WTC11 (cell line): ENCODE measurements at regions not wholly inside any gene's neighbourhood (a gene's known extent, or its start where the extent isn't known, plus 50 kb on each side); places are given as distances from the start of the nearest gene placed in this dataset.

Source experiments
- ATAC-seq: fragments of 200-7000 bp; cut with Tn5 transposase; 2 replicates; pipeline ENCODE4 v1.10.0; 2021; ENCODE audit warnings: mild to moderate bottlenecking, moderate library complexity
- CTCF ChIA-PET: fragments of 300-600 bp; sonication (Branson Sonifier 250); formaldehyde crosslinking; loops from one replicate; lab custom pipeline; 2021; ENCODE audit warnings: antibody characterized with exemption; lab: Charles Lee
- POLR2A ChIA-PET: fragments of 350-600 bp; sonication (Branson Sonifier 250); formaldehyde crosslinking; loops from one replicate; lab custom pipeline; 2021; ENCODE audit warnings: antibody characterized with exemption; lab: Charles Lee
- DNase-seq: peaks from one replicate; pipeline ENCODE4 v3.0.0; 2021; ENCODE audit warnings: low spot score
- H3K27ac Mint-ChIP-seq: 2 replicates; pipeline ENCODE4 v1.8.0; 2021; ENCODE audit warnings: mixed read lengths
- H3K27me3 Mint-ChIP-seq: 2 replicates; pipeline ENCODE4 v1.8.0; 2021; ENCODE audit warnings: low read depth, mild to moderate bottlenecking, moderate library complexity, mixed read lengths
- H3K36me3 Mint-ChIP-seq: 2 replicates; pipeline ENCODE4 v1.8.0; 2021; ENCODE audit warnings: mixed read lengths
- H3K4me1 Mint-ChIP-seq: 2 replicates; pipeline ENCODE4 v1.8.0; 2022; ENCODE audit warnings: mixed read lengths
- H3K4me3 Mint-ChIP-seq: 2 replicates; pipeline ENCODE4 v1.8.0; 2021; ENCODE audit warnings: mild to moderate bottlenecking, moderate library complexity, mixed read lengths
- H3K9me3 Mint-ChIP-seq: 2 replicates; pipeline ENCODE4 v1.8.0; 2021; ENCODE audit warnings: mixed read lengths
- AFF4 ChIP-seq: sonication (generic); formaldehyde crosslinking; IDR thresholded peaks from 2 replicates; pipeline ENCODE4 v1.8.1; 2023; ENCODE audit warnings: mild to moderate bottlenecking, missing genetic modification reagents, borderline replicate concordance
- ATF1 ChIP-seq: sonication (generic); formaldehyde crosslinking; IDR thresholded peaks from 2 replicates; pipeline ENCODE4 v1.8.1; 2023; ENCODE audit warnings: mild to moderate bottlenecking, moderate library complexity, missing genetic modification reagents
- E2F1 ChIP-seq: sonication (generic); formaldehyde crosslinking; IDR thresholded peaks from 2 replicates; pipeline ENCODE4 v1.8.0; 2022; ENCODE audit warnings: mild to moderate bottlenecking, missing genetic modification reagents
- FOXJ3 ChIP-seq: sonication (generic); formaldehyde crosslinking; IDR thresholded peaks from 2 replicates; pipeline ENCODE4 v1.9.0; 2021; ENCODE audit warnings: missing genetic modification reagents, mild to moderate bottlenecking, borderline replicate concordance
- FOXP1 ChIP-seq: sonication (generic); formaldehyde crosslinking; IDR thresholded peaks from 2 replicates; pipeline ENCODE4 v1.8.0; 2022; ENCODE audit warnings: missing genetic modification reagents, mild to moderate bottlenecking, moderate library complexity, borderline replicate concordance
- GABPB1 ChIP-seq: sonication (generic); formaldehyde crosslinking; IDR thresholded peaks from 2 replicates; pipeline ENCODE4 v1.8.1; 2023; ENCODE audit warnings: mild to moderate bottlenecking, missing genetic modification reagents
- MLX ChIP-seq: sonication (generic); formaldehyde crosslinking; IDR thresholded peaks from 2 replicates; pipeline ENCODE4 v1.8.1; 2023; ENCODE audit warnings: mild to moderate bottlenecking, missing genetic modification reagents, moderate library complexity
- NR3C1 ChIP-seq: sonication (generic); formaldehyde crosslinking; conservative IDR thresholded peaks from 2 replicates; pipeline ENCODE4 v1.8.1; 2023; ENCODE audit warnings: low read depth, mild to moderate bottlenecking, missing genetic modification reagents
- PRRX2 ChIP-seq: fragments of 250-450 bp; sonication (Bioruptor Pico); IDR thresholded peaks from 2 replicates; pipeline ENCODE4 v1.8.0; 2021; ENCODE audit warnings: mild to moderate bottlenecking
- SMAD3 ChIP-seq: sonication (generic); formaldehyde crosslinking; IDR thresholded peaks from 2 replicates; pipeline ENCODE4 v1.8.0; 2022; ENCODE audit warnings: missing genetic modification reagents, mild to moderate bottlenecking, borderline replicate concordance
- SP1 ChIP-seq: sonication (generic); formaldehyde crosslinking; conservative IDR thresholded peaks from 2 replicates; pipeline ENCODE4 v1.8.1; 2022; ENCODE audit warnings: missing genetic modification reagents
- STAT6 ChIP-seq: sonication (generic); formaldehyde crosslinking; conservative IDR thresholded peaks from 2 replicates; pipeline ENCODE4 v1.8.1; 2023; ENCODE audit warnings: mild to moderate bottlenecking, low read depth, missing genetic modification reagents, moderate library complexity
- TCF7 ChIP-seq: sonication (generic); formaldehyde crosslinking; IDR thresholded peaks from 2 replicates; pipeline ENCODE4 v1.8.0; 2022; ENCODE audit warnings: mild to moderate bottlenecking, low read depth, missing genetic modification reagents, moderate library complexity
- TEAD4 ChIP-seq: sonication (generic); formaldehyde crosslinking; IDR thresholded peaks from 2 replicates; pipeline ENCODE4 v1.8.0; 2022; ENCODE audit warnings: mild to moderate bottlenecking, missing genetic modification reagents
- ZNF317 ChIP-seq: sonication (generic); formaldehyde crosslinking; IDR thresholded peaks from 2 replicates; pipeline ENCODE4 v1.8.1; 2023; ENCODE audit warnings: low read depth, mild to moderate bottlenecking, moderate library complexity, missing genetic modification reagents, borderline replicate concordance
- ZNF416 ChIP-seq: fragments of 250-450 bp; sonication (Bioruptor Pico); IDR thresholded peaks from 2 replicates; pipeline ENCODE4 v1.9.0; 2021; ENCODE audit warnings: mild to moderate bottlenecking, inconsistent platforms
- TF ChIP-seq, protein P1 (sequence below): sonication (generic); formaldehyde crosslinking; IDR thresholded peaks from 2 replicates; pipeline ENCODE4 v1.8.1; 2023; ENCODE audit warnings: mild to moderate bottlenecking, missing genetic modification reagents, moderate library complexity
- TF ChIP-seq, protein P2 (sequence below): sonication (generic); formaldehyde crosslinking; IDR thresholded peaks from 2 replicates; pipeline ENCODE4 v1.8.0; 2023; ENCODE audit warnings: mild to moderate bottlenecking, missing genetic modification reagents
- TF ChIP-seq, protein P3 (sequence below): sonication (generic); formaldehyde crosslinking; IDR thresholded peaks from 2 replicates; pipeline ENCODE4 v1.8.1; 2023; ENCODE audit warnings: mild to moderate bottlenecking, missing genetic modification reagents

DNA sequence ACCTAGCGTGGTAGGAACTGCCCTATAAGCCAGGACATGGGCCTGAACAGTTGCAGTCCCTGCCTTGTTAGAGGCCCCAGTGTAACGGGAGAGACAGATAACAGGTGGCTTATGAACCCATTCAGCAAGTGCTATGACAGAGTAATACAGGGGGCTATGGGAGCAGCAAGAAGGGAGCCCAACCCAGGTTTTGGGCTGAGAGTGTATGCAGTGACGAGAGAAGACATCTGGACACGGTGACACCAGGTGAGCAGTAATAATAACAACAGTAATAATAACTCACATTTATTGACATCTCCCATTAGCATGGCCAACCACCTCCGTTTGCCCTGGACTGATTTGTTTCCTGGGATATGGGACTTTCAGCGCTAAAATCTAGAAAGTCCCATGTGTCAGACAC lies 100.8 kb downstream of the IRX5 start (continued):
- TF ChIP-seq FOXP1 (CRISPR knock-in tag) (no peak), TEAD4 (CRISPR knock-in tag) (no peak), ZNF416 (CRISPR knock-in tag) (no peak), E2F1 (no peak), MLX (no peak), GABPB1 (no peak), PRRX2 (CRISPR knock-in tag) (no peak), ATF1 (CRISPR knock-in tag) (no peak), FOXJ3 (CRISPR knock-in tag) (no peak), TCF7 (CRISPR knock-in tag) (no peak)
- TF ChIP-seq, protein P1, sequence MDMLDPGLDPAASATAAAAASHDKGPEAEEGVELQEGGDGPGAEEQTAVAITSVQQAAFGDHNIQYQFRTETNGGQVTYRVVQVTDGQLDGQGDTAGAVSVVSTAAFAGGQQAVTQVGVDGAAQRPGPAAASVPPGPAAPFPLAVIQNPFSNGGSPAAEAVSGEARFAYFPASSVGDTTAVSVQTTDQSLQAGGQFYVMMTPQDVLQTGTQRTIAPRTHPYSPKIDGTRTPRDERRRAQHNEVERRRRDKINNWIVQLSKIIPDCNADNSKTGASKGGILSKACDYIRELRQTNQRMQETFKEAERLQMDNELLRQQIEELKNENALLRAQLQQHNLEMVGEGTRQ (CRISPR knock-in tag), result no peak
- TF ChIP-seq, protein P2, sequence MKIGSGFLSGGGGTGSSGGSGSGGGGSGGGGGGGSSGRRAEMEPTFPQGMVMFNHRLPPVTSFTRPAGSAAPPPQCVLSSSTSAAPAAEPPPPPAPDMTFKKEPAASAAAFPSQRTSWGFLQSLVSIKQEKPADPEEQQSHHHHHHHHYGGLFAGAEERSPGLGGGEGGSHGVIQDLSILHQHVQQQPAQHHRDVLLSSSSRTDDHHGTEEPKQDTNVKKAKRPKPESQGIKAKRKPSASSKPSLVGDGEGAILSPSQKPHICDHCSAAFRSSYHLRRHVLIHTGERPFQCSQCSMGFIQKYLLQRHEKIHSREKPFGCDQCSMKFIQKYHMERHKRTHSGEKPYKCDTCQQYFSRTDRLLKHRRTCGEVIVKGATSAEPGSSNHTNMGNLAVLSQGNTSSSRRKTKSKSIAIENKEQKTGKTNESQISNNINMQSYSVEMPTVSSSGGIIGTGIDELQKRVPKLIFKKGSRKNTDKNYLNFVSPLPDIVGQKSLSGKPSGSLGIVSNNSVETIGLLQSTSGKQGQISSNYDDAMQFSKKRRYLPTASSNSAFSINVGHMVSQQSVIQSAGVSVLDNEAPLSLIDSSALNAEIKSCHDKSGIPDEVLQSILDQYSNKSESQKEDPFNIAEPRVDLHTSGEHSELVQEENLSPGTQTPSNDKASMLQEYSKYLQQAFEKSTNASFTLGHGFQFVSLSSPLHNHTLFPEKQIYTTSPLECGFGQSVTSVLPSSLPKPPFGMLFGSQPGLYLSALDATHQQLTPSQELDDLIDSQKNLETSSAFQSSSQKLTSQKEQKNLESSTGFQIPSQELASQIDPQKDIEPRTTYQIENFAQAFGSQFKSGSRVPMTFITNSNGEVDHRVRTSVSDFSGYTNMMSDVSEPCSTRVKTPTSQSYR (CRISPR knock-in tag), result no peak

DNA sequence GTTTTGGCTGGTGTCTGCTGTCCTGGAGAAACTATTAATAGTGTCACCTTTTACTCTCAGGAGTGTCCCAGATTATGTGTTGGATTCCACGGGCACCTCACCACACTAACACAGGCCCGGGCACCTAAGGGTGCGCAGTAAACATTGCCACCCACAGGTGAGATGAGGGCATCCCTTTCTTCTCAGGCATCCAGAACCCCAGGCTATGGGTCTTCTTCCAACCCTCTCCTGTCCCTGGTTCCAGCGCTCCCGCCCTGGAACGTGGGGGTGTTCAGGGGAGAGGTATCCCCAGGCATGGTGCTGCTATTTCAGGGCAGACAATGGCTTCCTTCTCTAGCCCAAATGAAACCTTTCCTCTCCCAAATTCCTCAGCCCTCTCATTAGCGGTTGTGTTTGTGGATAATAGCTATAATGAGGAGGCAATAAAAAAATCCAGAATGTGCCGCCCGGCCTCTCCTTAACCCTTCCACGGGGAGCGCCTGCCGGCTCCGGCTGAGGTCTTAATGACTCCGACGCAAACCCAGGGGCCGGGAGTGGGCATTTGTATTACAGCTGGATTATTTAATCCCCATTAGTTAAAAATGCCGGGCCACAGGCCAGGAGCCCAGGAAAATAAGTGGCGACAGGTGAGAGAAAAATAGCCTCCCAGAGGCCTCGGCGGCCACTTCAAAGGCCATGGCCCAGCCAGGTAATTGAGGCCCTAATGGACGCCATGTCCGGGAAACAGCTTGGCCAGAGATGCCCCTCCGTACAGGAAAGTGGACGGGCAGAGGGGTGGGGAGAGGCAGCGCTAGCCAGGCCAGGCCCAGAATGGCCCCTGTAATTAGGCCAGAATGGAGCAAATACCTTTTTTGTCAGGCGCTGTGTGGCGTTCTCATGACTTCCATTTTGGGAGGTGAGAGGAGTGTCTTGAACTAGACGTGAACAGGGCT lies 102.8 kb downstream of the IRX5 start:
- Mint-ChIP-seq H3K36me3 (no peaks in the 10 kb centered on the region), H3K4me3 (no peak overlapping the region), H3K27me3 (no peaks in the 10 kb centered on the region; the same call in 1 of the 2 replicates), H3K9me3 (peaks cover 10% of the 10 kb centered on the region), H3K4me1 (no peaks in the 10 kb centered on the region), H3K27ac (no peak overlapping the region)
- ChIA-PET POLR2A (no interaction called here), CTCF (interaction anchor here (0.7 to 5.0 kb wide), 8 partner anchors 10 to 224 kb away, joined by 3 to 45 read pairs (median 8); no protein-coding TSS in a partner anchor)
- no peak for DNase-seq
- no peak for ATAC-seq
- TF ChIP-seq AFF4 (CRISPR knock-in tag) (no peak), E2F1 (no peak), SMAD3 (CRISPR knock-in tag) (no peak), ZNF317 (CRISPR knock-in tag) (no peak), NR3C1 (CRISPR knock-in tag) (no peak), STAT6 (CRISPR knock-in tag) (no peak), SP1 (CRISPR knock-in tag) (no peak)
- TF ChIP-seq, protein P3, sequence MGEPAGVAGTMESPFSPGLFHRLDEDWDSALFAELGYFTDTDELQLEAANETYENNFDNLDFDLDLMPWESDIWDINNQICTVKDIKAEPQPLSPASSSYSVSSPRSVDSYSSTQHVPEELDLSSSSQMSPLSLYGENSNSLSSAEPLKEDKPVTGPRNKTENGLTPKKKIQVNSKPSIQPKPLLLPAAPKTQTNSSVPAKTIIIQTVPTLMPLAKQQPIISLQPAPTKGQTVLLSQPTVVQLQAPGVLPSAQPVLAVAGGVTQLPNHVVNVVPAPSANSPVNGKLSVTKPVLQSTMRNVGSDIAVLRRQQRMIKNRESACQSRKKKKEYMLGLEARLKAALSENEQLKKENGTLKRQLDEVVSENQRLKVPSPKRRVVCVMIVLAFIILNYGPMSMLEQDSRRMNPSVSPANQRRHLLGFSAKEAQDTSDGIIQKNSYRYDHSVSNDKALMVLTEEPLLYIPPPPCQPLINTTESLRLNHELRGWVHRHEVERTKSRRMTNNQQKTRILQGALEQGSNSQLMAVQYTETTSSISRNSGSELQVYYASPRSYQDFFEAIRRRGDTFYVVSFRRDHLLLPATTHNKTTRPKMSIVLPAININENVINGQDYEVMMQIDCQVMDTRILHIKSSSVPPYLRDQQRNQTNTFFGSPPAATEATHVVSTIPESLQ (CRISPR knock-in tag), result no peak
